ENCODE measurements at regions not wholly inside any gene's neighbourhood (a gene's known extent, or its start where the extent isn't known, plus 50 kb on each side); places are given as distances from the start of the nearest gene placed in this dataset.

- no peak for TF ChIP-seq MIER2 (CRISPR knock-in tag; IDR thresholded peaks at IDR 0.05)
- TF ChIP-seq ARID2 (CRISPR knock-in tag; IDR thresholded peaks at IDR 0.05; ENCODE audit: borderline replicate concordance), result no peak
- no peak for TF ChIP-seq ZBTB20 (CRISPR knock-in tag; IDR thresholded peaks at IDR 0.05; ENCODE audit: borderline replicate concordance, low read depth)
- TF ChIP-seq ZNF790 (CRISPR knock-in tag; IDR thresholded peaks at IDR 0.05; ENCODE audit: borderline replicate concordance), result no peak
Measured at GRCh38 chr12:85661461-85662206, 174.6 kb downstream of the RASSF9 start (continued).

GRCh38 chr12:85662207-85662602 is 174.0 kb downstream of the RASSF9 start:
- H3K27ac ChIP-seq (ENCODE audit: extremely low read length, insufficient read depth, low read length), result no peak overlapping the region
- H3K4me3 ChIP-seq (replicated peaks in 1 of 3; ENCODE audit: insufficient read depth in 1 of 3, low read depth in 2 of 3, low read length in 3 of 3), result no peak overlapping the region
- ATAC-seq, result no peak
- no peak for FAIRE-seq
- H3K27me3 ChIP-seq (ENCODE audit: control insufficient read depth in 1 of 2, insufficient read depth in 2 of 2, low read length in 2 of 2), result no peaks in the 10 kb centered on the region
- H4K20me1 ChIP-seq (ENCODE audit: insufficient read depth, low read length), result no peaks in the 10 kb centered on the region
- in situ Hi-C loops (cut with HindIII; ENCODE audit: extremely low pct_ligation_motif_present, low pct_unique_long_range_greater_than_20kb) (no loop called here), intact Hi-C loops (cut with micrococcal nuclease; ENCODE audit: unreplicated experiment) (no loop called here)
- H3K4me1 ChIP-seq (ENCODE audit: insufficient read depth, low read length), result no peaks in the 10 kb centered on the region
- POLR2A ChIA-PET, result no interaction called here
- no peak for DNase-seq (ENCODE audit: low spot score)
- no TSS peak for BruUV-seq (replicated peaks)
- no peak overlapping the region for H3K9ac ChIP-seq (ENCODE audit: insufficient read depth, low read depth, low read length)
- no peak overlapping the region for H2AFZ ChIP-seq (ENCODE audit: low read length)
- no peaks in the 10 kb centered on the region for H3K79me2 ChIP-seq (ENCODE audit: insufficient read depth, low read length)
- CTCF ChIA-PET (ENCODE audit: low intra/inter-chr PET ratio, low total read pairs), result no interaction called here
- no peaks in the 10 kb centered on the region for H3K36me3 ChIP-seq (replicated peaks in 1 of 2; ENCODE audit: control insufficient read depth in 1 of 2, insufficient read depth in 2 of 2, low read length in 2 of 2)
- H3K9me3 ChIP-seq (ENCODE audit: low read length), result no peaks in the 10 kb centered on the region
- H3K4me2 ChIP-seq (ENCODE audit: low read depth, low read length), result no peak overlapping the region
- TF ChIP-seq POGZ (CRISPR knock-in tag; IDR thresholded peaks at IDR 0.05), result no peak
- no peak for TF ChIP-seq NFIC (IDR thresholded peaks at IDR 0.05; ENCODE audit: low read length)
- no peak for TF ChIP-seq TSC22D2 (CRISPR knock-in tag; IDR thresholded peaks at IDR 0.05; ENCODE audit: borderline replicate concordance)
- TF ChIP-seq POGK (CRISPR knock-in tag; conservative IDR thresholded peaks at IDR 0.05), result no peak
- TF ChIP-seq DNMT1 (CRISPR knock-in tag; IDR thresholded peaks at IDR 0.05), result no peak
- no peak for TF ChIP-seq ZNF318 (CRISPR knock-in tag; IDR thresholded peaks at IDR 0.05)
- no peak for TF ChIP-seq ZFYVE20 (CRISPR knock-in tag; IDR thresholded peaks at IDR 0.05; ENCODE audit: borderline replicate concordance, low read depth)
- TF ChIP-seq ZNF234 (CRISPR knock-in tag; conservative IDR thresholded peaks at IDR 0.05), result no peak
- TF ChIP-seq ZNF652 (CRISPR knock-in tag; IDR thresholded peaks at IDR 0.05; ENCODE audit: borderline replicate concordance, low read depth), result no peak
- TF ChIP-seq ZNF775 (CRISPR knock-in tag; IDR thresholded peaks at IDR 0.05; ENCODE audit: borderline replicate concordance), result no peak

Measured in HepG2 (cell line).